Muscle layer of colon (tissue), 2 donors: ENCODE measurements at regions not wholly inside any gene's neighbourhood (a gene's known extent, or its start where the extent isn't known, plus 50 kb on each side); places are given as distances from the start of the nearest gene placed in this dataset.
"Not testable (repeated sequence)": the region's sequence is repeated elsewhere in the genome, so short reads cannot be mapped to it uniquely, and the experiment has no call there.

Experiments
- H3K27ac ChIP-seq: one replicate; pipeline ENCODE4 v1.7.0; 2013; ENCODE audit warnings: low read depth, mild to moderate bottlenecking, low read length, moderate library complexity
- H3K27me3 ChIP-seq, 2 donors: one replicate each; pipeline ENCODE4 v1.7.0; 2013; ENCODE audit warnings: low read length in 2 of 2, mild to moderate bottlenecking in 2 of 2; ENCODE audit not compliant: insufficient read depth in 2 of 2, control insufficient read depth in 1 of 2
- H3K36me3 ChIP-seq: one replicate; pipeline ENCODE4 v1.7.0; 2013; ENCODE audit warnings: mild to moderate bottlenecking, low read length; ENCODE audit not compliant: insufficient read depth
- H3K4me1 ChIP-seq: one replicate; pipeline ENCODE4 v1.7.0; 2013; ENCODE audit warnings: mild to moderate bottlenecking, low read length; ENCODE audit not compliant: insufficient read depth
- H3K4me3 ChIP-seq, 2 donors: one replicate each; pipeline ENCODE4 v1.7.0; 2013; ENCODE audit warnings: low read length in 2 of 2, low read depth in 1 of 2, mild to moderate bottlenecking in 1 of 2, moderate library complexity in 1 of 2
- H3K9ac ChIP-seq: one replicate; pipeline ENCODE4 v1.7.0; 2013; ENCODE audit warnings: low read length
- H3K9me3 ChIP-seq: one replicate; pipeline ENCODE4 v1.7.0; 2013; ENCODE audit warnings: mild to moderate bottlenecking, low read length
- donor health status: abdominal sarcoma.
- donor health status: Adenocarcinoma of cecum.

GRCh38 chr12:89267404-89267803 is 84.9 kb downstream of the DUSP6 start:
- no peaks in the 10 kb centered on the region for H3K9me3 ChIP-seq
- no peak overlapping the region for H3K27ac ChIP-seq
- no peak overlapping the region for H3K4me3 ChIP-seq
- no peaks in the 10 kb centered on the region for H3K27me3 ChIP-seq
- no peaks in the 10 kb centered on the region for H3K4me1 ChIP-seq
- H3K9ac ChIP-seq: no peak overlapping the region
- H3K36me3 ChIP-seq: no peaks in the 10 kb centered on the region

- not testable (repeated sequence) for H3K9ac ChIP-seq, H3K27ac ChIP-seq, H3K27me3 ChIP-seq, H3K4me3 ChIP-seq, H3K9me3 ChIP-seq, H3K4me1 ChIP-seq, H3K36me3 ChIP-seq
Measured at GRCh38 chr12:89266574-89267188, 85.6 kb downstream of the DUSP6 start.

GRCh38 chr12:89264837-89265236 is 87.5 kb downstream of the DUSP6 start:
- Histone ChIP-seq H3K27me3 (no peaks in the 10 kb centered on the region), H3K27ac (no peak overlapping the region), H3K4me3 (no peak overlapping the region), H3K9me3 (no peaks in the 10 kb centered on the region), H3K4me1 (no peaks in the 10 kb centered on the region), H3K9ac (no peak overlapping the region), H3K36me3 (no peaks in the 10 kb centered on the region)

- Histone ChIP-seq H3K27ac (no peak overlapping the region), H3K9me3 (no peaks in the 10 kb centered on the region), H3K4me1 (no peaks in the 10 kb centered on the region), H3K4me3 (no peak overlapping the region), H3K36me3 (no peaks in the 10 kb centered on the region), H3K9ac (no peak overlapping the region), H3K27me3 (no peaks in the 10 kb centered on the region)
Measured at GRCh38 chr12:89263900-89264299, 88.4 kb downstream of the DUSP6 start.

GRCh38 chr12:89262855-89263552 is 89.3 kb downstream of the DUSP6 start:
- Histone ChIP-seq H3K36me3 (no peaks in the 10 kb centered on the region), H3K9ac (no peak overlapping the region), H3K4me1 (no peaks in the 10 kb centered on the region), H3K27me3 (no peaks in the 10 kb centered on the region), H3K4me3 (no peak overlapping the region), H3K27ac (no peak overlapping the region), H3K9me3 (no peaks in the 10 kb centered on the region)

- Histone ChIP-seq H3K9me3 (no peaks in the 10 kb centered on the region), H3K27me3 (no peaks in the 10 kb centered on the region), H3K4me3 (no peak overlapping the region), H3K9ac (no peak overlapping the region), H3K27ac (no peak overlapping the region), H3K36me3 (no peaks in the 10 kb centered on the region), H3K4me1 (no peaks in the 10 kb centered on the region)
Measured at GRCh38 chr12:89261982-89262381, 90.3 kb downstream of the DUSP6 start.

GRCh38 chr12:89260841-89261637 is 91.3 kb downstream of the DUSP6 start:
- no peaks in the 10 kb centered on the region for H3K27me3 ChIP-seq
- H3K4me3 ChIP-seq: no peak overlapping the region
- H3K27ac ChIP-seq: no peak overlapping the region
- H3K36me3 ChIP-seq: no peaks in the 10 kb centered on the region
- H3K9me3 ChIP-seq: no peaks in the 10 kb centered on the region
- no peaks in the 10 kb centered on the region for H3K4me1 ChIP-seq
- H3K9ac ChIP-seq: no peak overlapping the region

- no peaks in the 10 kb centered on the region for H3K4me1 ChIP-seq
- H3K27ac ChIP-seq: no peak overlapping the region
- H3K36me3 ChIP-seq: no peaks in the 10 kb centered on the region
- H3K27me3 ChIP-seq: no peaks in the 10 kb centered on the region
- no peaks in the 10 kb centered on the region for H3K9me3 ChIP-seq
- no peak overlapping the region for H3K4me3 ChIP-seq
- no peak overlapping the region for H3K9ac ChIP-seq
Measured at GRCh38 chr12:89259821-89260220, 92.5 kb downstream of the DUSP6 start.

- no peaks in the 10 kb centered on the region for H3K27me3 ChIP-seq
- H3K36me3 ChIP-seq: no peaks in the 10 kb centered on the region
- H3K4me1 ChIP-seq: no peaks in the 10 kb centered on the region
- H3K9ac ChIP-seq: no peak overlapping the region
- H3K27ac ChIP-seq: no peak overlapping the region
- no peak overlapping the region for H3K4me3 ChIP-seq
- H3K9me3 ChIP-seq: no peaks in the 10 kb centered on the region
Measured at GRCh38 chr12:89258240-89258969, 93.9 kb downstream of the DUSP6 start.

GRCh38 chr12:89257340-89257739 is 95.0 kb downstream of the DUSP6 start:
- Histone ChIP-seq H3K27me3 (no peaks in the 10 kb centered on the region), H3K9ac (no peak overlapping the region), H3K4me3 (no peak overlapping the region), H3K27ac (no peak overlapping the region), H3K9me3 (no peaks in the 10 kb centered on the region), H3K4me1 (no peaks in the 10 kb centered on the region), H3K36me3 (no peaks in the 10 kb centered on the region)

- no peaks in the 10 kb centered on the region for H3K36me3 ChIP-seq
- H3K27ac ChIP-seq: no peak overlapping the region
- H3K9me3 ChIP-seq: no peaks in the 10 kb centered on the region
- no peak overlapping the region for H3K9ac ChIP-seq
- H3K27me3 ChIP-seq: no peaks in the 10 kb centered on the region
- no peak overlapping the region for H3K4me3 ChIP-seq
- peaks cover 11% of the 10 kb centered on the region for H3K4me1 ChIP-seq
Measured at GRCh38 chr12:89256060-89256459, 96.2 kb downstream of the DUSP6 start.
